ENCODE measurements at regions not wholly inside any gene's neighbourhood (a gene's known extent, or its start where the extent isn't known, plus 50 kb on each side); places are given as distances from the start of the nearest gene placed in this dataset.

DNA sequence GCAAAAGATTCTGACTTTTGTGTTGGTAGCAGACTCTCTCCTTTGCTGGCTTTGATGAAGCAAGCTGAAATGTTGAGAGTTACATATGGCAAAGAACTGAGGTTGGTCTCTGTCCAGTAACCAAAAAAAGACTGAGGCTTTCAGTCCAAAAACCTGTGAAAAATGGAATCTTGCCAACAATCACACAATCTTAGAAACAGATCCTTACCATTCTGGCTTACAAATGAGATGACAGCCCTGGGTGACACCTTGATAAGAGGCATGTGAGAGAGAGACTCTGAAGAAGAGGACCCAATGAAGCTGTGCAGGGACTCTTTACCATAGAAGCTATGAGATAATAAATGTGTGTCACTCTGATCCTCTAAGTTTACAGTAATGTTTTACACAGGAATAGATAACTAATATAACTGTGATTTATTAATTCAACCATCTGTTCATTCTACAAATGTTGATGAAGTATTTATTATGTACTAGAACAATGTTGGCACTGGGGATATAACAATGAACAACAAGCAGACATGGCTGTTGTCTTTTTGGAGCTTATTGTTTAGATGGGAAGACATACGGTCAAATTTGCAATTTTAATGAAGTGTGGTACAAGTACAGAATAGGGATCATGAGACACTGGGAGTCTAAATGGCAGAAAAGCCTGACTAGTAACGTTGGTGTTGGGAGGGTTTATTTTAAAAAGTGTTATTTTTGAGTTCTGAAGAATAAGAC, 251.0 kb downstream of the OLFM3 start:
- Histone ChIP-seq H3K9me3 (ENCODE audit: control insufficient read depth, insufficient read depth, low read length) (no peaks in the 10 kb centered on the region), H3K36me3 (ENCODE audit: control insufficient read depth, low read length) (no peaks in the 10 kb centered on the region), H3K79me2 (ENCODE audit: control insufficient read depth, low read length) (no peaks in the 10 kb centered on the region), H4K20me1 (ENCODE audit: control insufficient read depth, insufficient read depth, low read depth, low read length) (no peaks in the 10 kb centered on the region), H3K4me1 (ENCODE audit: control insufficient read depth, low read length) (no peaks in the 10 kb centered on the region), H3K9me2 (replicated peaks; ENCODE audit: control insufficient read depth, low read length) (no peaks in the 10 kb centered on the region), H3K27ac (ENCODE audit: low read depth, low read length) (no peak overlapping the region), H3K27me3 (ENCODE audit: control insufficient read depth, low read length) (no peaks in the 10 kb centered on the region), H3K4me3 (ENCODE audit: low read length) (no peak overlapping the region), H3F3A (ENCODE audit: control insufficient read depth, insufficient read depth) (no peaks in the 10 kb centered on the region), H3K4me2 (ENCODE audit: low read length) (no peak overlapping the region)
- no peak for TF ChIP-seq EZH2phosphoT487 (IDR thresholded peaks at IDR 0.05; ENCODE audit: borderline replicate concordance, low read length)
- TF ChIP-seq, protein P1, sequence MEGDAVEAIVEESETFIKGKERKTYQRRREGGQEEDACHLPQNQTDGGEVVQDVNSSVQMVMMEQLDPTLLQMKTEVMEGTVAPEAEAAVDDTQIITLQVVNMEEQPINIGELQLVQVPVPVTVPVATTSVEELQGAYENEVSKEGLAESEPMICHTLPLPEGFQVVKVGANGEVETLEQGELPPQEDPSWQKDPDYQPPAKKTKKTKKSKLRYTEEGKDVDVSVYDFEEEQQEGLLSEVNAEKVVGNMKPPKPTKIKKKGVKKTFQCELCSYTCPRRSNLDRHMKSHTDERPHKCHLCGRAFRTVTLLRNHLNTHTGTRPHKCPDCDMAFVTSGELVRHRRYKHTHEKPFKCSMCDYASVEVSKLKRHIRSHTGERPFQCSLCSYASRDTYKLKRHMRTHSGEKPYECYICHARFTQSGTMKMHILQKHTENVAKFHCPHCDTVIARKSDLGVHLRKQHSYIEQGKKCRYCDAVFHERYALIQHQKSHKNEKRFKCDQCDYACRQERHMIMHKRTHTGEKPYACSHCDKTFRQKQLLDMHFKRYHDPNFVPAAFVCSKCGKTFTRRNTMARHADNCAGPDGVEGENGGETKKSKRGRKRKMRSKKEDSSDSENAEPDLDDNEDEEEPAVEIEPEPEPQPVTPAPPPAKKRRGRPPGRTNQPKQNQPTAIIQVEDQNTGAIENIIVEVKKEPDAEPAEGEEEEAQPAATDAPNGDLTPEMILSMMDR (IDR thresholded peaks at IDR 0.05; ENCODE audit: low read depth, low read length, poor library complexity, severe bottlenecking) = no peak

GRCh38 chr1:101748077-101748476, 248.6 kb downstream of the OLFM3 start:
- Histone ChIP-seq H3K27ac (ENCODE audit: low read depth, low read length) (no peak overlapping the region), H3K9me3 (ENCODE audit: control insufficient read depth, insufficient read depth, low read length) (no peaks in the 10 kb centered on the region), H3K9me2 (replicated peaks; ENCODE audit: control insufficient read depth, low read length) (no peaks in the 10 kb centered on the region), H3K79me2 (ENCODE audit: control insufficient read depth, low read length) (no peaks in the 10 kb centered on the region), H4K20me1 (ENCODE audit: control insufficient read depth, insufficient read depth, low read depth, low read length) (no peaks in the 10 kb centered on the region), H3F3A (ENCODE audit: control insufficient read depth, insufficient read depth) (no peaks in the 10 kb centered on the region), H3K27me3 (ENCODE audit: control insufficient read depth, low read length) (no peaks in the 10 kb centered on the region), H3K36me3 (ENCODE audit: control insufficient read depth, low read length) (no peaks in the 10 kb centered on the region), H3K4me2 (ENCODE audit: low read length) (no peak overlapping the region), H3K4me3 (ENCODE audit: low read length) (no peak overlapping the region), H3K4me1 (ENCODE audit: control insufficient read depth, low read length) (no peaks in the 10 kb centered on the region)
- TF ChIP-seq EZH2phosphoT487 (IDR thresholded peaks at IDR 0.05; ENCODE audit: borderline replicate concordance, low read length) = no peak
- TF ChIP-seq, protein P1 (IDR thresholded peaks at IDR 0.05; ENCODE audit: low read depth, low read length, poor library complexity, severe bottlenecking) = no peak

All from DOHH2 (cell line).